ENCODE measurements at regions not wholly inside any gene's neighbourhood (a gene's known extent, or its start where the extent isn't known, plus 50 kb on each side); places are given as distances from the start of the nearest gene placed in this dataset.

GRCh38 chr20:40634891-40635290, 54.1 kb downstream of the MAFB start:
- Mint-ChIP-seq H3K27ac (no peak overlapping the region), H3K4me3 (no peak overlapping the region), H3K4me1 (peaks cover 7% of the 10 kb centered on the region; the same call in 1 of the 2 replicates), H3K9me3 (no peaks in the 10 kb centered on the region), H3K27me3 (ENCODE audit: low read depth) (peaks cover 2% of the 10 kb centered on the region; the same call in 1 of the 2 replicates), H3K36me3 (no peaks in the 10 kb centered on the region)
- DNase-seq (ENCODE audit: low spot score) (no peak), ATAC-seq (no peak)
- CTCF ChIA-PET = no interaction called here
- POLR2A ChIA-PET = no interaction called here
- no peak for TF ChIP-seq SMAD4 (CRISPR knock-in tag; IDR thresholded peaks at IDR 0.05)
- TF ChIP-seq USF2 (CRISPR knock-in tag; IDR thresholded peaks at IDR 0.05) = no peak
- no peak for TF ChIP-seq TEAD1 (CRISPR knock-in tag; IDR thresholded peaks at IDR 0.05)
- TF ChIP-seq E2F4 (CRISPR knock-in tag; IDR thresholded peaks at IDR 0.05; ENCODE audit: borderline replicate concordance, low read depth) = no peak
- TF ChIP-seq ZNF396 (CRISPR knock-in tag; IDR thresholded peaks at IDR 0.05; ENCODE audit: borderline replicate concordance) = no peak
- TF ChIP-seq SP1 (CRISPR knock-in tag; conservative IDR thresholded peaks at IDR 0.05) = no peak

- Mint-ChIP-seq H3K27ac (no peak overlapping the region), H3K4me1 (peaks cover 16% of the 10 kb centered on the region), H3K4me3 (no peak overlapping the region), H3K36me3 (no peaks in the 10 kb centered on the region), H3K27me3 (ENCODE audit: low read depth) (no peaks in the 10 kb centered on the region), H3K9me3 (no peaks in the 10 kb centered on the region)
- no peak for DNase-seq (ENCODE audit: low spot score)
- no peak for TF ChIP-seq ZNF138 (CRISPR knock-in tag; conservative IDR thresholded peaks at IDR 0.05)
- TF ChIP-seq E2F4 (CRISPR knock-in tag; IDR thresholded peaks at IDR 0.05; ENCODE audit: borderline replicate concordance, low read depth) = no peak
- TF ChIP-seq FOXP1 (CRISPR knock-in tag; IDR thresholded peaks at IDR 0.05; ENCODE audit: borderline replicate concordance) = no peak
- TF ChIP-seq GRHL2 (CRISPR knock-in tag; IDR thresholded peaks at IDR 0.05; ENCODE audit: insufficient replicate concordance, severe bottlenecking) = no peak
- TF ChIP-seq PRDM15 (CRISPR knock-in tag; IDR thresholded peaks at IDR 0.05) = no peak
- no peak for TF ChIP-seq IRF1 (CRISPR knock-in tag; IDR thresholded peaks at IDR 0.05)
- no peak for TF ChIP-seq SOX15 (CRISPR knock-in tag; IDR thresholded peaks at IDR 0.05)
- no peak for TF ChIP-seq SP1 (CRISPR knock-in tag; conservative IDR thresholded peaks at IDR 0.05)
- CTCF ChIA-PET = no interaction called here
- POLR2A ChIA-PET = interaction anchor here (0.6 kb wide), 1 partner anchor 94 kb away, joined by 3 read pairs; no protein-coding TSS in a partner anchor
- ATAC-seq = no peak
Measured at GRCh38 chr20:40633123-40633850, 55.7 kb downstream of the MAFB start.

GRCh38 chr20:40632346-40632976, 56.6 kb downstream of the MAFB start:
- Mint-ChIP-seq H3K4me3 (no peak overlapping the region), H3K27ac (no peak overlapping the region), H3K4me1 (peaks cover 16% of the 10 kb centered on the region), H3K27me3 (ENCODE audit: low read depth) (peaks cover under 1% of the 10 kb centered on the region), H3K36me3 (no peaks in the 10 kb centered on the region), H3K9me3 (no peaks in the 10 kb centered on the region)
- CTCF ChIA-PET = no interaction called here
- DNase-seq (ENCODE audit: low spot score) (no peak), ATAC-seq (no peak)
- POLR2A ChIA-PET = no interaction called here
- no peak for TF ChIP-seq CREM (CRISPR knock-in tag; IDR thresholded peaks at IDR 0.05)
- TF ChIP-seq ZNF425 (CRISPR knock-in tag; conservative IDR thresholded peaks at IDR 0.05) = no peak
- no peak for TF ChIP-seq JAZF1 (CRISPR knock-in tag; IDR thresholded peaks at IDR 0.05)
- no peak for TF ChIP-seq STAT6 (CRISPR knock-in tag; conservative IDR thresholded peaks at IDR 0.05; ENCODE audit: low read depth)
- no peak for TF ChIP-seq GABPB1 (CRISPR knock-in tag; IDR thresholded peaks at IDR 0.05)

All from WTC11 (cell line).